Heart right ventricle (tissue), 16 donors: ENCODE measurements at regions not wholly inside any gene's neighbourhood (a gene's known extent, or its start where the extent isn't known, plus 50 kb on each side); places are given as distances from the start of the nearest gene placed in this dataset.

Experiments used
- ATAC-seq, 8 donors: fragments of 200-7000 bp; cut with Tn5 transposase; one replicate each; pipeline ENCODE4 v1.9.1; 2020; ENCODE audit warnings: mild to moderate bottlenecking in 8 of 8, moderate library complexity in 8 of 8, moderate number of reproducible peaks in 1 of 8
- DNase-seq, 2 donors: peaks; one replicate each; pipeline ENCODE4 v3.0.0-alpha.2; 2020
- H3K27ac ChIP-seq, 10 donors: fragments of 200-600 bp; sonication (generic) in 2 of 10; one replicate each; pipeline versions ENCODE4 v1.5.0 to v1.8.0; 2020 to 2022; ENCODE audit warnings: mild to moderate bottlenecking in 3 of 10
- H3K27me3 ChIP-seq, 7 donors: fragments of 200-600 bp; one replicate each; pipeline ENCODE4 v1.8.0; 2021 to 2022; ENCODE audit warnings: mild to moderate bottlenecking in 2 of 7
- H3K36me3 ChIP-seq, 9 donors: fragments of 200-600 bp; sonication (generic) in 1 of 9; one replicate each; pipeline versions ENCODE4 v1.5.0 to v1.8.0; 2020 to 2022; ENCODE audit warnings: mild to moderate bottlenecking in 2 of 9
- H3K4me1 ChIP-seq, 9 donors: fragments of 200-600 bp; sonication (generic) in 1 of 9; one replicate each; pipeline versions ENCODE4 v1.5.0 to v1.8.0; 2020 to 2022; ENCODE audit warnings: mild to moderate bottlenecking in 4 of 9
- H3K4me3 ChIP-seq, 10 donors: fragments of 200-600 bp; sonication (generic) in 2 of 10; one replicate each; pipeline versions ENCODE4 v1.5.0 to v1.8.0; 2020 to 2022; ENCODE audit warnings: mild to moderate bottlenecking in 7 of 10, moderate library complexity in 2 of 10
- H3K9me3 ChIP-seq, 11 donors: fragments of 200-600 bp in 10 of 11; sonication (generic) in 2 of 11; one replicate each; pipeline versions ENCODE4 v1.5.0 to v1.8.0; 2013 to 2022; ENCODE audit warnings: mild to moderate bottlenecking in 2 of 11, control low read depth in 1 of 11, moderate library complexity in 1 of 11
- WGBS, 2 donors: extraction: QIAGEN DNeasy Blood & Tissue Kit; methylation state at CpG; one replicate each; pipeline ENCODE4 v1.1.7; 2013; ENCODE audit warnings: inconsistent platforms in 1 of 2; 5-methylcytosine and 5-hydroxymethylcytosine counted together
- intact Hi-C, 10 donors: fragments of 100-400 bp; cut with DNase I; formaldehyde crosslinking; loops; one replicate each; pipeline versions ENCODE4 v1.11.1 to v1.14.2; 2022
- TF ChIP-seq, protein P1 (sequence below), 9 donors: fragments of 200-600 bp; sonication (generic) in 2 of 9; IDR thresholded peaks; one replicate each; pipeline versions ENCODE4 v1.5.0 to v1.8.0; 2021 to 2022; ENCODE audit warnings: antibody characterized with exemption in 9 of 9, mild to moderate bottlenecking in 5 of 9, moderate library complexity in 1 of 9
- donor health status: Arrhythmogenic right ventricular cardiomyopathy.
- donor health status: ischemic (EF 13 %, LVEDD 7.1; RV severe dilation, severe dysfunction).
- donor health status: healthy with polysubstance abuse.
- donor health status: DM: no; HTN: yes; CAD: no.
- donor health status: DM: no; HTN: no; CAD: no.
- donor health status: ischemic (EF 25% LVEDD 6.9; RV normal size, moderate dysfunction).
- donor health status: ischemic (EF 25% LVEDD 5.7; RV mildly dilated, moderate dysfunction).
- donor health status: healthy.
- donor health status: DM: yes; HTN: yes; CAD: no.
- donor health status: Ischemic cardiomyopathy.
- donor health status: ischemic (EF 35%, LVEDD 5.7; RV mildly dilated, moderate dysfunction).
- donor health status: nonischemic (EF 11% LVEDD 7.7; RV severe dilation, severe dysfunction).
- donor health status: DM: yes; HTN: yes; CAD: no.
- donor health status: PGD.
- donor health status: ischemic (EF 29% LVEDD 5.4; RV normal size, mild dysfunction).
- donor health status: nonischemic (EF 23%, LVEDD 6.1; RV moderate dilation, normal function).

DNA sequence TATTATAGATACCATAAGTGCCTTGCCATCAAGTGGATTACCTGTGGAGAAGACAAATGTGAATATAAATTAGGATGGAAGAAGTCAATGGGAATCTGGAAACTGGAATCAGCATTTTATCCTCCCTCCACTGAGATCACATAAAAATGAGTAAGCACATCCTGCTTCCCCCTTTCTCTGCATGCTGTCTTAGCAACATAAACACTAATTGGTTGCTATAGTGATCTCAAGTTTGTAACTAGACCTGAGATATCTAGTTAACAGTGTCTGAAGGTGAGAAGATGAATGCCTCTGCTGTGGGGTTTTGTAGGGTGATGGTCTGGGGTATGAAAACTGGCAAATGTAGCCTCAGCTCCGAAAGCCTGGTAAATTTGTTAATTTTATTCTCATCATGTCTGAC, 1357.5 kb upstream of the CELF4 start:
- 84 to 85% methylated on average over 1 of the region's 1 CpG for whole genome bisulfite sequencing, 2 donors
- Histone ChIP-seq H3K9me3 (peaks cover 0 to 2% (median 0%) of the 10 kb centered on the region in 11 donors), H3K36me3 (no peaks in the 10 kb centered on the region)

DNA sequence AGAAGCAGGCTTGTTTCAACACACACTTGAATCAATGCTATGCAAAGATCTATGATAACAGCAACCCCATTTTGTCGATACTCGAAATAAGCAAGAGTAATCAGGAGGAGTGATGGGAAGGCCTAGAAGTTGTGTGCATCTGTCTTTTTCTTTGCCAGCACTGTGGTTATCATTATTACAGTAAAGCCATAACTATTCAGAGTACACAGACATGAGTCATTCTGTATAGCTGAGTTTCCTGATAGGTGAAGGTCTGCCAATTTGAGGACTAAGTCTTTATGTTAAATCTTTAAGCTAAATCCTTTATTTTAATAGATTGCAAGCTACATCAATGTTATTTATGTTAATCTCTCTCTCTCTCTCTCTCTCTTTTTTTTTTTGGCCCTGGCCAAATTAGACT, 1344.4 kb upstream of the CELF4 start:
- Histone ChIP-seq H3K4me1 (no peaks in the 10 kb centered on the region), H3K9me3 (peaks cover 0 to 3% (median 0%) of the 10 kb centered on the region in 11 donors), H3K27me3 (peaks cover 0 to 3% (median 0%) of the 10 kb centered on the region in 7 donors), H3K27ac (no peak overlapping the region), H3K4me3 (no peak overlapping the region), H3K36me3 (no peaks in the 10 kb centered on the region)
- DNase-seq (no peak), ATAC-seq (no peak)
- TF ChIP-seq, protein P1, sequence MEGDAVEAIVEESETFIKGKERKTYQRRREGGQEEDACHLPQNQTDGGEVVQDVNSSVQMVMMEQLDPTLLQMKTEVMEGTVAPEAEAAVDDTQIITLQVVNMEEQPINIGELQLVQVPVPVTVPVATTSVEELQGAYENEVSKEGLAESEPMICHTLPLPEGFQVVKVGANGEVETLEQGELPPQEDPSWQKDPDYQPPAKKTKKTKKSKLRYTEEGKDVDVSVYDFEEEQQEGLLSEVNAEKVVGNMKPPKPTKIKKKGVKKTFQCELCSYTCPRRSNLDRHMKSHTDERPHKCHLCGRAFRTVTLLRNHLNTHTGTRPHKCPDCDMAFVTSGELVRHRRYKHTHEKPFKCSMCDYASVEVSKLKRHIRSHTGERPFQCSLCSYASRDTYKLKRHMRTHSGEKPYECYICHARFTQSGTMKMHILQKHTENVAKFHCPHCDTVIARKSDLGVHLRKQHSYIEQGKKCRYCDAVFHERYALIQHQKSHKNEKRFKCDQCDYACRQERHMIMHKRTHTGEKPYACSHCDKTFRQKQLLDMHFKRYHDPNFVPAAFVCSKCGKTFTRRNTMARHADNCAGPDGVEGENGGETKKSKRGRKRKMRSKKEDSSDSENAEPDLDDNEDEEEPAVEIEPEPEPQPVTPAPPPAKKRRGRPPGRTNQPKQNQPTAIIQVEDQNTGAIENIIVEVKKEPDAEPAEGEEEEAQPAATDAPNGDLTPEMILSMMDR (IDR thresholded peaks at IDR 0.05): no peak
- intact Hi-C loops: no loop called here
- 73 to 75% methylated on average over 2 of the region's 2 CpGs for WGBS, 2 donors

More for the DNA sequence above, 1357.5 kb upstream of the CELF4 start:
- DNase-seq: no peak
- intact Hi-C loops: no loop called here
- Histone ChIP-seq H3K27ac (no peak overlapping the region), H3K27me3 (no peaks in the 10 kb centered on the region), H3K4me1 (no peaks in the 10 kb centered on the region), H3K4me3 (no peak overlapping the region)
- TF ChIP-seq, protein P1 (IDR thresholded peaks at IDR 0.05): no peak
- no peak for ATAC-seq

DNA sequence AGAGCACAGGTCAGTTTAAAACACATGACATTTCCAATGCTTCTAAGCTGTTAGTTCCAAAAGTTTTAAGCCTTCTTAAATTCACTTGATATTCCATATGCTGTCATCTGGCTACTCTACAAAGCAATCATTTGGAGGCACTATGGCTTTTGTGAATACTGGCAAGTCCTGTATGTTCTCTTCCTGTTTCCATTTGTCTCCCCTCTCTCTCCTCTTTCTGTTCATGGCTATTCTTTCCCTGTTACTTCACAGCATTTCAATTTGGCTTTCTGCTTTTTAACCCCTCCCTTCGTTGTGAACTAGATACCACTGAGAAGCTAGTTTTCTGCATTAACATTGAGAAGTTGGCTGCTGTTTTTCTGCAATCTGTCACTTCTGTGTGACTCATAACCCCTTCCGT, 1337.2 kb upstream of the CELF4 start:
- H3K27ac ChIP-seq: no peak overlapping the region
- DNase-seq (no peak), ATAC-seq (no peak)
- no peaks in the 10 kb centered on the region for H3K4me1 ChIP-seq
- H3K9me3 ChIP-seq: no peaks in the 10 kb centered on the region
- intact Hi-C loops: no loop called here
- WGBS, 2 donors: 42 to 49% methylated on average over 2 of the region's 2 CpGs
- no peak overlapping the region for H3K4me3 ChIP-seq
- TF ChIP-seq, protein P1 (IDR thresholded peaks at IDR 0.05): no peak
- H3K36me3 ChIP-seq: no peaks in the 10 kb centered on the region
- peaks cover 0 to 3% (median 0%) of the 10 kb centered on the region in 7 donors for H3K27me3 ChIP-seq

DNA sequence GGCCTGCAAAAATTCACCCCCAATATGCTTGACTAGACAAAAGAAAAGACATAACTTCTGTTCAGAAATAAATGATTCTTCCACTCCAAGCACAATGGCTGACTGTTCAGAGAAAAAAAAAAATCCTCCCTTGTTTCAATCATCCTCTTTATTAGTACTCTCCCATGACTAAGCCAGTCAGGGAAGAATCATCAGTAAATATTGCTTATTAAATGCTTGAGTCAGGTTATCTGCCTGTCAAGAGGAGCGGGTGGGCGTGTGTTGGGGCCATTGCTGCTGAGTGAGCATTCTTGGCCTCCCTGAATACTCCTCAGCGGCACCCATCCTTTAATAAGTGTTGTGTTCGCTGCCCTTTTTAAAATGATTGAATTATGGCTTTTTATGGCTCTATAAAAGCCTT, 1334.8 kb upstream of the CELF4 start:
- Histone ChIP-seq H3K27ac (no peak overlapping the region), H3K27me3 (no peaks in the 10 kb centered on the region), H3K9me3 (no peaks in the 10 kb centered on the region), H3K4me3 (no peak overlapping the region), H3K4me1 (no peaks in the 10 kb centered on the region), H3K36me3 (no peaks in the 10 kb centered on the region)
- TF ChIP-seq, protein P1 (IDR thresholded peaks at IDR 0.05): no peak
- no peak for DNase-seq
- intact Hi-C loops: no loop called here
- ATAC-seq: no peak
- WGBS, 2 donors: 74 to 78% methylated on average over 4 of the region's 4 CpGs
